Neuron (in vitro differentiated cells): ENCODE measurements at regions not wholly inside any gene's neighbourhood (a gene's known extent, or its start where the extent isn't known, plus 50 kb on each side); places are given as distances from the start of the nearest gene placed in this dataset.
"Not testable (repeated sequence)": the region's sequence is repeated elsewhere in the genome, so short reads cannot be mapped to it uniquely, and the experiment has no call there.

ENCODE experiments used
- H2AFZ ChIP-seq: one replicate; pipeline ENCODE4 v1.6.1; 2013; ENCODE audit warnings: low read depth, mild to moderate bottlenecking, inconsistent platforms, low read length, moderate library complexity
- H3K27me3 ChIP-seq: one replicate; pipeline ENCODE4 v1.6.1; 2013; ENCODE audit warnings: low read length; ENCODE audit not compliant: insufficient read depth
- H3K36me3 ChIP-seq: one replicate; pipeline ENCODE4 v1.6.1; 2013; ENCODE audit warnings: low read length; ENCODE audit not compliant: insufficient read depth
- H3K4me1 ChIP-seq: one replicate; pipeline ENCODE4 v1.6.1; 2013; ENCODE audit warnings: low read length; ENCODE audit not compliant: insufficient read depth
- H3K4me3 ChIP-seq: 2 replicates; pipeline ENCODE4 v1.5.1; 2013; ENCODE audit warnings: mild to moderate bottlenecking, low read length, moderate library complexity
- H3K9me3 ChIP-seq: one replicate; pipeline ENCODE4 v1.6.1; 2013; ENCODE audit warnings: low read length

GRCh38 chr1:219863816-219864215, 64.5 kb downstream of the SLC30A10 start:
- not testable (repeated sequence) for H3K36me3 ChIP-seq, H3K9me3 ChIP-seq, H2AFZ ChIP-seq, H3K4me3 ChIP-seq, H3K4me1 ChIP-seq, H3K27me3 ChIP-seq

DNA sequence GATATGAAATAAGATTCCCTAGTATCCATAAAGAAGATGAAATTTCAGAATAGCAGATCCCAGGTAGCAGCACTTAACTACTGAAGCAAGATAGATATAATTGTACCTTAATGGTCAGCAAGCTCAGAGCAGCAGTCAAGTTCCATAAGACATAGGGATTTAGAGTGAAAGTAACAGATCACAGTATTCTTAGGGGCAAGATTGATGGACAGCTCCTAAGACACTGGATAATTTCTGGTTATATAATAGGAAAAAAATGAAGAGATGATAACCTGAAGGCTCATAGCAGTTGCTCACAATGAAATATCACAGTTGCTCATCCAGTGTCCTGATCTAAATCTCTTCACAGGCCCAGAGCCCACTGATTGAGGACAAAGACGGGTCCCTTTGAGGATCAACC, 66.0 kb downstream of the SLC30A10 start:
- H3K4me3 ChIP-seq: no peak overlapping the region
- H3K27me3 ChIP-seq: no peaks in the 10 kb centered on the region
- H3K9me3 ChIP-seq: peaks cover 1% of the 10 kb centered on the region
- no peaks in the 10 kb centered on the region for H3K4me1 ChIP-seq
- H3K36me3 ChIP-seq: no peaks in the 10 kb centered on the region
- no peak overlapping the region for H2AFZ ChIP-seq

DNA sequence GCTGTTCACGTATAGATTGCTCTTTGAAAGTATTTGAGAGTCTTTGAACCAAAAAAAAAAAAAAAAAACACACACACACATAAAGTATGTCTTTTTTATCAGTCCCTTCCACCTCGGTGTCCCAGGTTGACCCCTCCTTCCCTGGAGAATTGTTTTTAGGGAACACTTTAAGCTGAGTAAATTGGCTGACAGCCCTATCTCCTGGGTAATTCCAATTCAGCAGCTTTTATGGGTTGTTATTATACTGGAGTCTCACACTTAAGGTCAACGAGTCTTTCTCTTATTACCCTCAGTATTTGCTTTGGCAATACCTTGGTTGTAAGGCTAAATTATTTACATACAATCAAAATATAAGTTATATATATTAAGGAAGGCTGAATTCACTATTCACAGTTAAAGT, 69.4 kb downstream of the SLC30A10 start:
- Histone ChIP-seq H3K9me3 (peaks cover 1% of the 10 kb centered on the region), H3K4me3 (no peak overlapping the region), H3K36me3 (no peaks in the 10 kb centered on the region), H3K4me1 (no peaks in the 10 kb centered on the region), H3K27me3 (no peaks in the 10 kb centered on the region), H2AFZ (no peak overlapping the region)

DNA sequence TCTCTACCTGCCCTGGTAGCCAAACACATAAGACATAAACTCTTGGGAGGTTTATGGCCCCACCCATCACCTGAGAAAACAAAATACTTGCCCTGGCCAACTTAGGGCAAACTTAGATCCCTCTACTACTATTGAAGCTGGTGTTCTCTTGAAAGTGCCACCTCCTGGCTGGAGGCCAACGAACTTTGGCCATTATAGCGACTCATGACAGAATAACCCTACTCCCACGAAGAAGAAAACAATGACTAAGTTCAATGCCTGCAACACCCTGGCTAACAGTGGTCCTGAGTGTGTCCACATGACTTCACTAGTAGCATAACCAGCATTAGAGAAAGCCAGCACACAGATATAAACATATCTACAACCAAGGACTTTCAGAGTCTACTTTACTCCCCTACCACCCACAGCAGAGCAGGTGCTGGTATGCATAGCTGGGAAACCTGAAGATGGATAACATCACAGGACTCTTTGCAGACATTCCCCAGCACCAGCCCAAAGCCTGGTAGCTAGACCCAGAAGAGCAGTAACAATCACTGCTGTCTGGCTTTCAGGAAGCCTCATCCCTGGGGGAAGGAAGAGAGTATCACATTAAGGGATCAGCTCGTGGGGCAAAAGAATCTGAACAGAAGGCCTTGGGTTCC, 81.0 kb downstream of the SLC30A10 start:
- Histone ChIP-seq H3K36me3 (no peaks in the 10 kb centered on the region), H3K27me3 (no peaks in the 10 kb centered on the region), H3K4me3 (no peak overlapping the region), H3K9me3 (peaks cover 3% of the 10 kb centered on the region), H3K4me1 (no peaks in the 10 kb centered on the region), H2AFZ (no peak overlapping the region)

DNA sequence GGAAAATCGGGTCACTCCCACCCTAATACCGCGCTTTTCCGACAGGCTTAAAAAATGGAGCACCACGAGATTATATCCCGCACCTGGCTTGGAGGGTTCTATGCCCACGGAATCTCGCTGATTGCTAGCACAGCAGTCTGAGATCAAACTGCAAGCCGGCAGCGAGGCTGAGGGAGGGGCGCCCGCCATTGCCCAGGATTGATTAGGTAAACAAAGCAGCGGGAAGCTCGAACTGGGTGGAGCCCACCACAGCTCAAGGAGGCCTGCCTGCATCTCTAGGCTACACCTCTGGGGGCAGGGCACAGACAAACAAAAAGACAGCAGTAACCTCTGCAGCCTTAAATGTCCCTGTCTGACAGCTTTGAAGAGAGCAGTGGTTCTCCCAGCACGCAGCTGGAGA, 88.8 kb downstream of the SLC30A10 start:
- H3K4me1 ChIP-seq, H3K4me3 ChIP-seq, H3K27me3 ChIP-seq, H3K9me3 ChIP-seq, H3K36me3 ChIP-seq, H2AFZ ChIP-seq: not testable (repeated sequence)

DNA sequence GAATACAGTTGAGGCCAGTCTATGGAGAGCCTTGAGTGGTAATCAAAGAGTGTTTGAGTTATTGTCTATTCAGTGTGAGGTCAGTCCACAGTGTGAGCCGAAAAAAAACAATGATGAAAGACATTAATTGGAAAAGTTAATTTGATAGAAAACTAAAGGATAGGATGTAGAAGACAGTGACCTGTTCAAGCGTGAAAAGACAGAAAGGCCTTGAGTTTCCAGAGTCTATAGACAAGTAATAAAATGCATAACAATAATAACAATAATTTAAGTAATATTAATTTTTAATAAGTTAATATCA, 90.4 kb downstream of the SLC30A10 start:
- Histone ChIP-seq H3K4me3 (no peak overlapping the region), H3K9me3 (no peaks in the 10 kb centered on the region), H2AFZ (no peak overlapping the region), H3K4me1 (peaks cover 7% of the 10 kb centered on the region), H3K27me3 (no peaks in the 10 kb centered on the region), H3K36me3 (no peaks in the 10 kb centered on the region)

DNA sequence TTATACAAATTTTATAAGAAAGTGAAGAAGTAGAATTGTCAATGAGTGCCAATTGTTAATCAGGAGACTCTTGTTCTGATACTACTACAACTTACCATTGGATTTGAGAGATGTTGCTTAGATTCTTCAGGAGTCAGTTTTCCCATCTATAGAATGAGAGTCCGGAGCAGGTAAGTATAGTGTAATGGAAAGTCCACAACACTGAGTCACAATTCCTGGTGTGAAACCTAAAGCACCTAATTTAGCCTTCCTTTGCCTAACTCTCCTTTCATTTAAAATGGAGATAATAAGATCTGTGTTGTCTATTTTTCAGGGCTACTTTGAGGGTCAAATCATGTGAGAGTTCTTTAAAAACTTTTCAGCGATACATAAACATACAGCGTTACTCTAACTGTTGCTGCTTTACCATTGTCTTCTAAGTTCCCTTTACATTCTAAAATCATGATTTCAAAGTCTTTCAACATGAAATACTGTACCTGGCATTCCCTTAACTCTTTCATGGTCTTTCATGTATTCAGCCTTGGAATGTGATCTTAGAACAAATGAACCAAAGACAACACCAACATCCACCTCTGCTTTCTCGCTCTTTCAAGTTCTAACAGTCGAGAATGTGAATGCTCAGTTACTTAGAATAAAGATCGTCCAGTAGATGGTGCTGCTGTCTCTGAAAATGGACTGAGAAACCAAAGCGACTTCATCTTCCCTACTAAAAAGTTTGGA, 90.9 kb downstream of the SLC30A10 start:
- Histone ChIP-seq H2AFZ (peak overlapping the region; percentile 53), H3K27me3 (no peaks in the 10 kb centered on the region), H3K4me1 (peaks cover 7% of the 10 kb centered on the region), H3K4me3 (no peak overlapping the region), H3K9me3 (no peaks in the 10 kb centered on the region), H3K36me3 (no peaks in the 10 kb centered on the region)

- H3K36me3 ChIP-seq: no peaks in the 10 kb centered on the region
Measured at GRCh38 chr1:219834314-219834917, 93.9 kb downstream of the SLC30A10 start.

DNA sequence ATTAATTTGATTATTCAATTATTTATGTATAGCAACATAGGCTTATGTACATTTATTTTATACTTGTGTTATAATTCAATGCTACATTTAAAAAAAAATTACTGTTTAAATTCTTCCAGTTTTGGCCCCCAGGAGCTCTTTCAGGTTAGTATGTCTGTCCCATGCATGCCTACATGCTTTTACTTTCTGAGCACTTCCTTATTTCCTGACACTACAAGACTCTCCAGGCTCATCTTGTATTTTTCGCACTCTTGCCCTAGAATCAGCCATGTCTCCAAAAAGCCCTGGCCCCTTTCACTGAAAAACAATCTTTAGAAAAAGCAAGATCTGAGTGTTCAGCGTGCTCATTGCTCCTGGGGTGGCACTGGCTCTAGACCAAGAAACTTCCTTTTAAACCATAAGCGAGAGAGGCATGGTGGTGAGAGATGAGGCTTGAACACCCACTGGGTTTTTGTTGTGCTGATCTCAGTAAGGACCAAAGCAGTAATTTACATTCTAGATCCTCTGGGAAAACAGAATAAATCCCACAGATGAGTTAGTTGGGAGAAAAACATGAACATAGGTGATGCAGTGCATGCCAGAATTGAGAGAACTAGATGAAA, 95.0 kb downstream of the SLC30A10 start:
- Histone ChIP-seq H3K4me1 (peaks cover 7% of the 10 kb centered on the region), H3K9me3 (no peaks in the 10 kb centered on the region), H3K27me3 (no peaks in the 10 kb centered on the region), H2AFZ (peak overlapping the region; percentile 14), H3K36me3 (no peaks in the 10 kb centered on the region), H3K4me3 (no peak overlapping the region)

More at GRCh38 chr1:219834314-219834917, 93.9 kb downstream of the SLC30A10 start:
- Histone ChIP-seq H2AFZ (no peak overlapping the region), H3K4me1 (peaks cover 7% of the 10 kb centered on the region), H3K4me3 (no peak overlapping the region), H3K9me3 (no peaks in the 10 kb centered on the region), H3K27me3 (no peaks in the 10 kb centered on the region)

DNA sequence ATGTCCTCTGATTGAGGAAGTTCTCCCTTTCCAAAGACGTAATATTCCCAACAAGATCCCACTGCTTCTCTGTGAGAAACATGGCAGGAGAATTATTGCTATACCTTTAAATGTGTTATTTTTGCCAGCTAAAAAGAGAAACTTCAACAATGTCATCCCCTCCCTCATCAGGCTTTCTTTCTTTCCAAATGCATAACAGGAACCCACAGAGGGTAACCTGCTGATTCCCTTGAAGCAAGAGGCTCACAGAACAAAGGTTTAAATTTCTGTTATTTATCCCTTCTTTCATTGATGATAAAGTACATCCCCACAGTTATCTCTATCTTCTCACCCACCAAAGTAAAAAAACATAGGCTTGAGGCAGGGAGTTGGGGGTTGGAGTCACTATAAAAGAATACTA, 102.1 kb downstream of the SLC30A10 start:
- H3K4me3 ChIP-seq: no peak overlapping the region
- no peaks in the 10 kb centered on the region for H3K9me3 ChIP-seq
- no peaks in the 10 kb centered on the region for H3K27me3 ChIP-seq
- peaks cover 5% of the 10 kb centered on the region for H3K4me1 ChIP-seq
- H2AFZ ChIP-seq: no peak overlapping the region
- no peaks in the 10 kb centered on the region for H3K36me3 ChIP-seq

- H3K9me3 ChIP-seq: no peaks in the 10 kb centered on the region
- no peaks in the 10 kb centered on the region for H3K27me3 ChIP-seq
- no peak overlapping the region for H3K4me3 ChIP-seq
Measured at GRCh38 chr1:219825355-219825754, 103.0 kb downstream of the SLC30A10 start.

GRCh38 chr1:219824338-219824737, 104.0 kb downstream of the SLC30A10 start:
- H2AFZ ChIP-seq: no peak overlapping the region
- H3K36me3 ChIP-seq: no peaks in the 10 kb centered on the region
- H3K27me3 ChIP-seq: no peaks in the 10 kb centered on the region
- peaks cover 5% of the 10 kb centered on the region for H3K4me1 ChIP-seq
- H3K9me3 ChIP-seq: no peaks in the 10 kb centered on the region
- H3K4me3 ChIP-seq: no peak overlapping the region

More at GRCh38 chr1:219825355-219825754, 103.0 kb downstream of the SLC30A10 start:
- no peak overlapping the region for H2AFZ ChIP-seq
- peaks cover 5% of the 10 kb centered on the region for H3K4me1 ChIP-seq
- no peaks in the 10 kb centered on the region for H3K36me3 ChIP-seq

DNA sequence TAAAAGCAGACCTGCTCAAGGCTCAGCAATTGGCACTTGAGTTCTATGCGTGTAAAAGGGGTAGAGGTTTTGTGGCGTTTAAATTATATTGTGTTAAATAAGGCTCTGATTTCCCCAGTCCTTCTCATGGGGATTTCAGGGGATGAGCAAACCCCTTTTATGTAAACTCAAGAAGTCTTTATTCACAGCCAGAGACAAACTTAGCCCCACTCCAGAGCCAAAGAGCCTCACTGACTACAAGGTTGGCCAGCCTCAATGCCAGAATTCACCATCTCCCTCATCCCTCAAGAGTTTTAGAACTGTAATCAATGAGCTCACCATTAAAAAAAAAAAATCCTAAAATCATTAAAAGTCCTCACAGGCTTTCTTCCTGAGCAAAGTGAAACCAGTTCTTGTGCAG, 107.8 kb downstream of the SLC30A10 start:
- Histone ChIP-seq H3K9me3 (no peaks in the 10 kb centered on the region), H3K27me3 (no peaks in the 10 kb centered on the region), H3K4me1 (peaks cover 3% of the 10 kb centered on the region), H3K4me3 (no peak overlapping the region), H2AFZ (no peak overlapping the region), H3K36me3 (no peaks in the 10 kb centered on the region)
